Eye (tissue), 1 donor: ENCODE measurements at regions not wholly inside any gene's neighbourhood (a gene's known extent, or its start where the extent isn't known, plus 50 kb on each side); places are given as distances from the start of the nearest gene placed in this dataset.

Source experiments
- DNase-seq: peaks from one replicate; pipeline ENCODE4 v3.0.0-alpha.2; 2015

GRCh38 chr2:120940726-120941256, 205.1 kb downstream of the GLI2 start:
- DNase-seq = no peak

- no peak for DNase-seq
Observed at GRCh38 chr2:120941571-120942120, 206.0 kb downstream of the GLI2 start.

GRCh38 chr2:120942658-120943057, 207.0 kb downstream of the GLI2 start:
- no peak for DNase-seq

DNA sequence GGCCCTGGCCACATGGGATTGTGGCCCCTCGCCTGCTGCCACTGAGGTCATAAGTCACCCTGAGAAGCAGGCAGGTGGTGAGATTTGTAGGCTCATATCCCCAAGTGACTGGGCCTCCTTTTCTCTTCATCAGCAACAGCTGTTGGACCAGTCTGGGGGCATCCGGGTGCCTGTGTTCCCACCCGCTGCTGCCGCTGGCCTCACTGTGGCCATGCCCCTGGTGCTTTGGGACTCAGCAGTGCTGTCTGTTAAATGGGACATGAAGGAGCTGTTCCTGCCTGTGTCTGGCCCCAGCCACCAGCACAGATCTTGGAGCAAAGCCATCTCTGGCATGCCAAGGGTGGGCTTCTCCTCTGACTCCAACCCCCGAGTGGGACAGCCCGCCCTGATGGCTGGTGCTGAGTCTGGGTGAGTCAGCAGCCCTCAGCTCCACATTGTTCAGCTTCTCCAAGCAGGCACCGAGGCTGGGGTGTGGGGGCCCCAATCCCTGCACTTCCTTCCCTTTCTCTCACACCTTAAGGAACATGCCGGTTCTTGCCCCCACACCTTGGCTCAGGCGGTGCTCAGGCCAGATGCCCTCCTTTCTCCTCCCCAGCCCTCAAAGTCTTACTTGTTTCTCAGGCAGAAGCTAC, 207.9 kb downstream of the GLI2 start:
- DNase-seq = no peak

DNA sequence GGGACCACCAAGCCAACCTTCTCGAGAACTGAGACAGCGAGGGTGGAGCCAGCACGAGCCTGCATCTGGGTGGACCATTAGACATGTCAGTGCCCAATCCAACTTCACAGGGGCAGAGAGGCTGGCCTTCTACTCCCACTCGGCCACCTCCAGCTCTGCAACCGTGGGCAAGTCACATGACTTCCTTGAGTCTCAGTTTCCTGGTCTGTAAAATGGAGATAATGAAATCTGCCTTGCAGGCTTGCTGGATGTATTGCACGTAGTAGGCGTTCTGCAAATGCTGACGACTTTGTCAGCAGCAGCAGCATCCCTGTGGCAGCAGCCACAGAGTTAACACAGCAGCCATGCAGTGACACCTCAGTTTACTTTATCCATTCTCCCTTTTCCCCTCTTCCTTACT, 208.9 kb downstream of the GLI2 start:
- no peak for DNase-seq

DNA sequence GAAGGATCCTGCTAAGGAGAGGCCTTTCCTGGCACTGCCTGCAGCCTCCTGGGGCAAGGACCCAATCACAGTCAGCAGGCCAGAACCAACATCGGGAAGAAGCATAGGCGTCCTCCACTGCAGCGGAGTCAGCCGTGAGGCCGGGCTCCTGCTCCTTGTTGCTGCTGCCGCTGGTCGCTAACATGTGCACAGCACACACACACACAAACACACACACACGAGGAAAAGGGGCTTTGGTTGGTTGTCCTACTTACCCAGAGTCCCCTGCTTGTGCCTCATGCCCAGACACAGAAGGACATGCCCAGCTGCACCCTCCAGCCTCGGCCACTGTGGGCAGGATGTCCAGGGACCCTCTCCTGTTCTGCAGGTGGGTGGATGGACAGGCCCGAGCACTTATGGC, 209.4 kb downstream of the GLI2 start:
- DNase-seq = no peak

DNA sequence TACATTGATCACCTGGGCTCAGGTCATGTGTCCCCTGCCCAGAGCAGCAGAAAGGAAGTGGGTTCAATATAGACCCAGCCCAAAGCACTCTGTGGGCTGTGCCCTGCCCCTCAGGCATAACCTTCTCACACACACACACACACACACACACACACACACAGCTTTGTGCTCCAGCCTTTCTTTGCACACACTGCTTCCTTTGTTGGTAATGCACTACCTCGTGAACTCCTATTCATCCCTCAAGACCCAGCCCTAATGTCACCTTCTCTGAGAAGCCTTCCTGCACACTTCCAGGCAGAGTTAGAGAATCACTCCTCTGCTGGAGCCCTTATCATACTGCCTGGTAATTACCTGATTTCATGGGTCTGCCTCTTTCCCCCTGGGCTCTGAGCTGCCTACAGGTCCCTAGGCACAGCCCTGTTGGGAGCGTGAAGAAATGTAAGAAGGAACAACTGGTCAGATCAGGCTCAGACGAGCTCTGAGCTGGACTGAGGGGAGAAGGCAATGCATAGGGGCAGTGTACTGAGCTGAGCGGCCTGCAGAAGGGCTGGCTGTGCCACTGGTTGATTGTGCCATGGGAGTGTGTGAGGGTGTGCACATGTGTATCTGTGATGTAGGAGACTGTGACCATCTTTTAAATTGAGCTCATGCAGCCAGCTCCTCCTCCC, 210.3 kb downstream of the GLI2 start:
- DNase-seq = no peak

DNA sequence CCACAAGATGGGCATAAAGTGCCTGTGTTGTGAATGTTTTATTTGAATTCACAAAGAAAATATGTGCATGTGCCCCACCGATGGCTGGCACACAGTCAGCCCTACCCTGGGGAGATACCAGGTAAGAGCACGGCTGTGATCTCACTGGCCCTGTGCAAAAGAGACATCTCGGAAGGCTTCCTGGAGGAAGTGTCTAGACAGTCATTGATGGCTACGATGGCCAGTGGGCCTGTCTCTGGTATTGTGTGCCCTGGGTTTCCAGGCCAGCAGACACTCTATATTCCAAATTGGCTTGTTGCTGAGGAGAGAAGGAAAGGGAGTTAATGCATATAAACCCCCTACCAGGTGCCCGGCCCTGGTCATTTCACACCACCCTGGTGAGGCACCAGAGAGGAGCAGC, 211.7 kb downstream of the GLI2 start:
- DNase-seq = no peak

DNA sequence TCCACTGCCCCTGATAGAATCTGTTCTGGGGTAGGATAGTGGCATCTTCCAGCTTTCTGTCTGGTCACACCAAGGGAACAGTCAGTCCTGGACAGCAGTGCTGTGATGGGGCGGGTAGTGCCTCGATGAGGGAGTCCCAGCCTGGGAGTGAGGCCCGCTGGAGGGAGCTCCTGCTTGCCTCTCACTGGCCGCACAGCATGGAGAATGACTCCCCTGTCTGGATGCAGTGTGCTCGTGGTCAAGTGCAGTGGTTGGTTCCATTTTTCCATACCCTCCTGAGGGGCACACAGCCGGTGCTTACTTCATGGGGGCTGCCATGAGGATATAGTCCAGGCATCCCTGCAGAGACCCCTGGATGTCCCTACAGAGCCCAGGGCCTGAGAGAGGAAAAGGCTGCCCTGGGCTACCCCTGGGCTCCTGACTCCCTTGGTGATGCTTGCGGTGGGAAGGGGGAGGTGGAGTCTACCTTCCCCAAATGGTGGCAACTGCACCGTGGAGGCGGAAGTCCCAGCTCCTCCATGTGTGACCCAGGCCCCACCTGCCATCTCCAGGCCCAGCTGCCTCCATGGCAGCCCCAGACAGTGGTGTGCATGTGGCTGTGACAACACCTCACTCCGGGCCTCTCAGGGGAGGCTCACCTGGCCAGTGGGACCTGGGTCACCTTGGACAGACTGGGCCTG, 212.5 kb downstream of the GLI2 start:
- no peak for DNase-seq

DNA sequence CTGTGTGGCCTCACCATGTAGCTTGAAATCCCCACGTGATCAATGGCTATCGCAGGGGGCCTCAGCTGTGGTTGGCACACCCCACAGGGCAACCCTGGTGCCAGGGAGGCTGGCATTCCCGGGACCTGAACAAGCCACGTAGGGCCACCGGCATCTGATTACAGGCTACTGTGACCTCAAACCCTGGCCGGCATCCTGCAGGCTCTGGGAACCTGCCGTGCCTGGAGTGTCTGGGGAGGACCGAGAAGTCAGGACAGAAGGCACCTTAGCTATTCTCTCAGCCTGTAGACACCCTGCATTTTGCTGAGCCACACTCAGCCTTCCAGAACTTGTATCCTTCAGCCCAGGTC, 213.0 kb downstream of the GLI2 start:
- DNase-seq = no peak

GRCh38 chr2:120949027-120949956, 213.6 kb downstream of the GLI2 start:
- no peak for DNase-seq

DNA sequence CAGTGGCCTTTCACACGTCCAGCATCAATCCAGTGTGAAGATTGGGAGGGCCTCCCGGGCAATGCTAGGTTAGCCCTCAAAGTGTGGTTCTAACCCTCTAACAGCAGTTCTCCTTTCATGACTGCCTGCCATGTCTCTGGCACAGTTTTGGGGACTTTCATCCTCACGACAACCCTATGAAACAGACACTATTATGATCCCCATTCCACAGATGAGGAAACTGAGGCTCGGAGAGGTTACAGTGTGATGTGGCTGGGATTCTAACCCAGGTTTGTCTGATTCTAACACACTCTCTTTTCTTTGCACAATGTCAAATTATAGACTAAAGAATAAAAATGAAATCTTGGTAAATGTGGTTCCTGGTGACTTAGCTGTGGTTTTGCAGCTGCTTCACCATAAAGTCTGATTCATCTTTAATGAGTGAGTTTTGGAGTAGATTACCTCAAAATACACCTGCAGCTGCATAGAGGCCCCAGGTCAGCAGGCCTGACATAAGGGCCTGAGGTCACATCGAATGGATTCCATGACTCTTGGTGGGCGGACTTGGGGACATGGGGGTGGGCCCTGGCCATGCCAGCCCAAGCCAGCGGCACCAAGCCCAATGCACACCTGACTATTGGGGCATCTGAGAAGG, 214.4 kb downstream of the GLI2 start:
- DNase-seq = no peak

- no peak for DNase-seq
Observed at GRCh38 chr2:120951693-120952092, 216.0 kb downstream of the GLI2 start.

DNA sequence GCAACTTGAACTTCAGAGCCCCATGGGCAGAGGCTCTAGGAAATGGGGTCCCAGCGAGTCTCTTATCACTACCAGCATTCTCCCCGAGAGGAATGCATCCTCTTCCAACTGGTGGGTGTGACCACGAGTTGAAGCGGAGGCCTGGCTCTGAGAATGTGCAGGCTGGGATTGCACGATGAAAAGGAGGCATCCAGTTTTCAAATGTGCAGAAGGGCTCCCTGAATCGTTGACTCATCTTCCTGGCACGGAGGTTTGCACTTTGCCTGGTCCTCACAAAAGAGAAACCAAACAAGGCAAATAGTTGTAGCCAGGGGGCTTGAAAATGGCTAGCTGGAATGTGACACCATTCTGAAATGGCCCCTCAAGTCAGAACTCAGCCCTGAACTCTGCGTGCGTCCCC, 216.7 kb downstream of the GLI2 start:
- no peak for DNase-seq

DNA sequence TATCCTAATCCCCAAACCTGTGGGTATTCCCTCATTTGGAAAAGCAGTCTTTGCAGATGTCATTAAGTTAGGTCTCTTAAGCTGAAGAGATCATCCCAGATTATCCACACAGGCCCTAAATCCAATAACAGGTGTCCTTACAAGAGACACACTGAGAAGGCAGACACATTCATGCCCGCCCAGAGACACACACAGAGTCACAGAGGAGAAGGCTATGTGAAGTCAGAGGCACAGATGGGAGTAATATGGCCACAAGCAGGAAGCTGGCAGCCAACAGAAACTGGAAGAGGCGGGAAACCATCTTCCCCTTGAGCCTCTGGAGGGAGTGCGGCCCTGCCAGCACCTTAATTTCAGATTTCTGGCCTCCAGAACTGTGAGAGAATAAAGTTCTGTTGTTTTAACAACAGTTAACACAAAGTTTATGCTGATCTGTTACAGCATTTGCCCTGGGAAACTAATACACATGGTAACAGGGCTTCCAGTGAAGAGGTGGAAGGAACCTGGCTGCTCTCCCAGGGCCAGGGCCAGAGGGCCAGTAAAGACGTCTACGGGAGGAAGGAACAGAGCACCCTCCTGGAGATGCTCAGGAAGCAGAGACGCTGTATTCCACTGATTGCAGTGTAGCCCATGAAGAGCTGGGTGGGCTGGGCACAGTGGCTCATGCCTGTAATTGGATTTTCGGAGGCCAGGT, 217.5 kb downstream of the GLI2 start:
- DNase-seq = no peak

- DNase-seq = no peak
Observed at GRCh38 chr2:120953843-120954584, 218.3 kb downstream of the GLI2 start.

- DNase-seq = no peak
Observed at GRCh38 chr2:120954939-120955338, 219.3 kb downstream of the GLI2 start.

GRCh38 chr2:120955427-120955826, 219.8 kb downstream of the GLI2 start:
- DNase-seq = no peak

GRCh38 chr2:120956486-120957156, 221.0 kb downstream of the GLI2 start:
- DNase-seq = no peak

DNA sequence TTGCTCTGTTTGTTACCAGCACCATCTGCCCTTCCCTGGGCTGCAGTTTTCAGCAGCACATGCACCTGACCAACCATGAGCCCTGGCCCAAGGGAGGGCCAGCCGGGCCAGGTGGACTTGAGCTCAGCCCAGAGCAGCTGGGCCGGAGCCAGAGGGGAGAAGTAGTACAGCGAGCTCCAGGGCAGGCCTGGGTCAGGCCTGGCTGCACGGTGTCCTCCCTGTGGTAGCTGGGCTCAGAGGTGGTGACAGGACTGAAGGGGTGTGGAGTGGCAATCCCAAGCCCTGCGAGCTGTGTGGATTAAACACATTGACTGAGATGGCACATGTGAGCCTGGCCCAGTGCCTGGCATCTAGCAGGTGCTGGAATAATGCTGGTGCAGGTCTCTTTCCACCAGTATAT, 222.2 kb downstream of the GLI2 start:
- DNase-seq = no peak
